SU-DHL-6 (cell line): ENCODE measurements at regions not wholly inside any gene's neighbourhood (a gene's known extent, or its start where the extent isn't known, plus 50 kb on each side); places are given as distances from the start of the nearest gene placed in this dataset.

Source experiments
- EZH2phosphoT487 ChIP-seq: fragments of 200-600 bp; sonication (generic), shearing (Covaris generic); conservative IDR thresholded peaks from 2 replicates; pipeline ENCODE4 v1.6.1; 2018; ENCODE audit warnings: mild to moderate bottlenecking, antibody characterized with exemption, low read length, moderate library complexity, mixed read lengths
- TF ChIP-seq, protein P1 (sequence below): fragments of 200-600 bp; sonication (generic); IDR thresholded peaks from one replicate; pipeline ENCODE4 v1.5.1; 2017; ENCODE audit warnings: antibody characterized with exemption, mild to moderate bottlenecking, low read length, moderate library complexity; ENCODE audit not compliant: insufficient read depth, poor library complexity, severe bottlenecking

DNA sequence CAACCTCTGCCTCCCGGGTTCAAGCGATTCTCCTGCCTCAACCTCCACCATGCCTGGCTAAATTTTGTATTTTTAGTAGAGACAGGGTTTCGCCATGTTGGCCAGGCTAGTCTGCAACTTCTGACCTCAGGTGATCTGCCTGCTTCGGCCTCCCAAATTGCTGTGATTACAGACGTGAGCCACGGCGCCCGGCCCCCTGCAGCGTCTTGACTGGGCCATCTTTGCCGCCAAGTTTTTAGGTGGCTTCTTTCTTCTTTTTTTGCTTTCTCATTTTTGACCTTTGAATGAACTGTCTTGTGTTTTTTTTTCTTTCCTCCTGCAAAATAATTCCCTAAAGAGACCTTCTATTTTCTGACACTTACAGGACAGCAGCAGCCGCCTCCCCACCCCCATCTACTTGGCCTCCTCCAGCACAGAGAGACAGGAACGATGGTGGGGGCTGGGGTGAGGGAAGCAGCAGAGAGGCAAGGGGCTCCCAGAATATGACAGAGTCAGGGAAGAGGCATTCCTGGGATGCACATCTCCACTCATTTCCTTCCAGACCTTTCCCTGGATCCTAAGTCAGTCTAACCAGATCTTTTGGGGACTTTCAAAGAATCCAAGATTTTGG lies 92.6 kb upstream of the ALX4 start:
- TF ChIP-seq, protein P1, sequence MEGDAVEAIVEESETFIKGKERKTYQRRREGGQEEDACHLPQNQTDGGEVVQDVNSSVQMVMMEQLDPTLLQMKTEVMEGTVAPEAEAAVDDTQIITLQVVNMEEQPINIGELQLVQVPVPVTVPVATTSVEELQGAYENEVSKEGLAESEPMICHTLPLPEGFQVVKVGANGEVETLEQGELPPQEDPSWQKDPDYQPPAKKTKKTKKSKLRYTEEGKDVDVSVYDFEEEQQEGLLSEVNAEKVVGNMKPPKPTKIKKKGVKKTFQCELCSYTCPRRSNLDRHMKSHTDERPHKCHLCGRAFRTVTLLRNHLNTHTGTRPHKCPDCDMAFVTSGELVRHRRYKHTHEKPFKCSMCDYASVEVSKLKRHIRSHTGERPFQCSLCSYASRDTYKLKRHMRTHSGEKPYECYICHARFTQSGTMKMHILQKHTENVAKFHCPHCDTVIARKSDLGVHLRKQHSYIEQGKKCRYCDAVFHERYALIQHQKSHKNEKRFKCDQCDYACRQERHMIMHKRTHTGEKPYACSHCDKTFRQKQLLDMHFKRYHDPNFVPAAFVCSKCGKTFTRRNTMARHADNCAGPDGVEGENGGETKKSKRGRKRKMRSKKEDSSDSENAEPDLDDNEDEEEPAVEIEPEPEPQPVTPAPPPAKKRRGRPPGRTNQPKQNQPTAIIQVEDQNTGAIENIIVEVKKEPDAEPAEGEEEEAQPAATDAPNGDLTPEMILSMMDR: no peak
- no peak for TF ChIP-seq EZH2phosphoT487
